ENCODE measurements at regions not wholly inside any gene's neighbourhood (a gene's known extent, or its start where the extent isn't known, plus 50 kb on each side); places are given as distances from the start of the nearest gene placed in this dataset.
A peak's percentile ranks its signal among the peaks of the same experiment; 100 is the strongest.
"Not testable (repeated sequence)": the region's sequence is repeated elsewhere in the genome, so short reads cannot be mapped to it uniquely, and the experiment has no call there.

- peak overlapping the region; percentile 80 for H3K27ac Mint-ChIP-seq
- not testable (repeated sequence) for H3K27me3 Mint-ChIP-seq; H3K9me3 Mint-ChIP-seq; ATAC-seq (ENCODE audit: low read depth); H3K36me3 Mint-ChIP-seq
- DNase-seq (ENCODE audit: low spot score in 2 of 2), result peak in 1 of 2 donors; percentile 15
- H3K4me1 Mint-ChIP-seq, result peaks cover 63% of the 10 kb centered on the region
- peak overlapping the region; percentile 50 for H3K4me3 Mint-ChIP-seq
Observed at GRCh38 chr16:21511315-21512210, 87.8 kb upstream of the METTL9 start.

DNA sequence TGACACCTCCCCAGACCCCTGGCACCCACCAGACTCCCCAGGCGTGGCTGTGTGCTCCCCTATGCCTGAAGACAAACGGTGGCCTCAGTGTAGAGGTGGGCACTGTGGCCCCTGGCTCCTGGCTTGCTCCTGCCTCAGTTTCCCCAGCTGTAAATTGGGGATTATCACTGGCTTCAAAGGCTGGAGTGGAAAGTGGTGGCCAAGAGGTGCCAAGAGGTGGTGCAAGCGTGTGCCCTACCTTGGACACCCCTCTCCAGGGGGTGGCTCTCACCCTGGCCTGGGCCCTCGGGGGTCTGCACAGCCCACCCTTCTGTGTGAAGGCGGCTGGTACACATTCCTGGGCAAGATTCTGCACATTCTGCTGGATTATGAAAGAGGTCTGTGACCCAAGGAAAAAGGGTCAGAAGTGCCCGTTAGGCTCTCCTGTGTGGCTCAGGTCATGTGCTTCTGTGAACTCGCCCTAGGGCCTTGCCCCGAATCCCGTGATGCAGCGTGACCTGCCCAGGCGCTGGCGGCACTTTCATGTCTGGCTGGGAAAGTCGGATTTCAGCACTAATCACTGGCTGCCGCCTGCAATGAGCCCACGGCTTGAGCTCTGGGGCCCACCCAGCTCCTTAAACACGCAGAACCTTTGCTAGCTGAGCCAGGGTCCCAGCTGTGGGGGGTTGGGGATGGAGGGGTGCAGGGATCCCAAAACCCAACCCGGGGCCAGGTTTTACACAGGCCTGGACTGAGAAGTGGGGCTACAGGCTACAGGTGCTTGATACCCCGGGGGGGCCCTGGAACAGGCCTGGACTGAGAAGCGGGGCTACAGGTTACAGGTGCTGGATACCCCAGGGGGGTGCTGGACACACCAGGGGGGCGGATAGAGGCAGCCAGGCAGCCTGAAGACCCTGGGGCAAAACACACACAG is 86.8 kb upstream of the METTL9 start:
- Mint-ChIP-seq H3K4me1 (peaks cover 60% of the 10 kb centered on the region), H3K4me3 (peak overlapping the region; percentile 8)
- peak in 1 of 2 donors; percentile 18 for DNase-seq (ENCODE audit: low spot score in 2 of 2)
- ATAC-seq (ENCODE audit: low read depth); H3K36me3 Mint-ChIP-seq; H3K9me3 Mint-ChIP-seq; H3K27ac Mint-ChIP-seq; H3K27me3 Mint-ChIP-seq: not testable (repeated sequence)

- H3K4me1 Mint-ChIP-seq, result peaks cover 58% of the 10 kb centered on the region
- not testable (repeated sequence) for H3K9me3 Mint-ChIP-seq; H3K36me3 Mint-ChIP-seq; H3K27me3 Mint-ChIP-seq; DNase-seq (ENCODE audit: low spot score in 2 of 2); ATAC-seq (ENCODE audit: low read depth)
- H3K27ac Mint-ChIP-seq, result peak overlapping the region; percentile 85
- peak overlapping the region; percentile 78 for H3K4me3 Mint-ChIP-seq
Observed at GRCh38 chr16:21513337-21513741, 86.0 kb upstream of the METTL9 start.

DNA sequence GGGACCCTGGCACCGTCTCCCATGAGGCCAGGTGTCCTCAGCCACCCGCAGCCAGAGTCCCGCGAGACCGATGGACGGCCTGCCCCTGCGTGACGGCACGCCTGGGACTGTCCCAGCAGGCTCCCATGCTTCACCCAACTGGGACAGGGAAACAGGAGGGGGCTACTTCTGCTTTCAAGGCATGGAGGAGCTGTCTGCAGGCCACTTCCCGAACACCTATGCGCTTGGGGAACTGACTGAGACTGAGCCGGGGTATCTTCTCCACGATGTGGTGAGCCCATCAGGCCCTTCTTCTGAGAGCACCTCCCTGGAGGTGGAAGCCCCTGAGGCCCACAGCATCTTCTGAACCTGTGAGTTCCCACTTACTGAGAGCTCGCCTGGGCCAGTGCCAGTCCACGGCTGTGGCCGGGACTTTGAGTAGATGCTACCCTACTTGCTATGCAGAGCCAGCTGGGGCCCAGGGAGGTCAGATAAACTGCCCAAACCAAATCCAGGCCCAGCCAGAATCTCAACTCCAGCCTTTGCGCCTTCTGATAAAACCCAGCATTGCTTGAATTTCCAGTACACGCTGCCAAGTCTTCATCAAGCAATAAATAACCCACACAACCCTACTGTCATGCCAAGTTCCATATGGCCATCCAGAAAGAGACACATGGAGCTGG is 85.4 kb upstream of the METTL9 start:
- not testable (repeated sequence) for H3K9me3 Mint-ChIP-seq, H3K27me3 Mint-ChIP-seq, H3K36me3 Mint-ChIP-seq
- peak in 1 of 2 donors; percentile 48 for DNase-seq (ENCODE audit: low spot score in 2 of 2)
- H3K27ac Mint-ChIP-seq, result peak overlapping the region; percentile 85
- peak; percentile 38 for ATAC-seq (ENCODE audit: low read depth)
- H3K4me3 Mint-ChIP-seq, result peak overlapping the region; percentile 78
- peaks cover 57% of the 10 kb centered on the region for H3K4me1 Mint-ChIP-seq

DNA sequence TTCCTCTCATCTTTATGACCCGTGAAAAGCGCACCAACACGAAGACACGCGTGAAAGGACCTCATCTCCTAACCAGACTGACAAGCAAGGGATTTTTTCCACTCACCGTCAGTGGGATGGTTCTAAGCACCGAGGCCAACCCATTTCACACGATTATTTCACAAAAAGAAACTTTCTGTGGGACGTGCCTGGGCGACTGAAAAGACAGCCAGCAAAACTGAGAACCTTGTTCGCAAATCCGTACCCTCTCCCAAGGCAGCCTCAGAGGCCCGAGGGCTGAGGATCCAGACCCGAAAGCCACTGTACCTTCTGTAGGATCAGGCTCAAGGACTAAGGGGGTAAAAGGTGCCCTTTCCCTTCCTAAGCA is 84.9 kb upstream of the METTL9 start:
- not testable (repeated sequence) for DNase-seq (ENCODE audit: low spot score in 2 of 2); ATAC-seq (ENCODE audit: low read depth); H3K9me3 Mint-ChIP-seq; H3K27me3 Mint-ChIP-seq; H3K36me3 Mint-ChIP-seq
- Mint-ChIP-seq H3K27ac (peak overlapping the region; percentile 85), H3K4me1 (peaks cover 56% of the 10 kb centered on the region), H3K4me3 (peak overlapping the region; percentile 78)

- DNase-seq (ENCODE audit: low spot score in 2 of 2); H3K36me3 Mint-ChIP-seq; H3K9me3 Mint-ChIP-seq; ATAC-seq (ENCODE audit: low read depth); H3K27me3 Mint-ChIP-seq: not testable (repeated sequence)
- H3K27ac Mint-ChIP-seq, result peak overlapping the region; percentile 48
- H3K4me3 Mint-ChIP-seq, result peak overlapping the region; percentile 64
- peaks cover 41% of the 10 kb centered on the region for H3K4me1 Mint-ChIP-seq
Observed at GRCh38 chr16:21516705-21517040, 82.7 kb upstream of the METTL9 start.

DNA sequence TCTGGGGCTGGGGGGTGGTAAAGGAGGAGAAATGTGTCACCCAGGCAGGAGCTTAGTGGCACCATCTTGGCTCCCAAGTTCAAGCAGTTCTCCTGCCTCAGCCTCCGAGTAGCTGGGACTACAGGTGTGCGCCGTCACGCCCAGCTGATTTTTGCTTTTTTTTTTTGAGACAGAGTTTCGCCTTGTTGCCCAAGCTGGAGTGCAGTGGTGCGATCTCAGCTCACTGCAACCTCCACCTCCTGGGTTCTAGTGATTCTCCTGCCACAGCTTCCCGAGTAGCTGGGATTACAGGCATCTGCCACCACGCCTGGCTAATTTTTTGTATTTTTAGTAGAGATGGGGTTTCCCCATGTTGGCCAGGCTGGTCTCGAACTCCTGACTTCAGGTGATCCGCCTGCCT is 82.1 kb upstream of the METTL9 start:
- peak overlapping the region; percentile 98 for H3K27ac Mint-ChIP-seq
- not testable (repeated sequence) for H3K27me3 Mint-ChIP-seq, H3K36me3 Mint-ChIP-seq, H3K9me3 Mint-ChIP-seq
- H3K4me1 Mint-ChIP-seq, result peaks cover 38% of the 10 kb centered on the region
- ATAC-seq (ENCODE audit: low read depth), result peak; percentile 24
- DNase-seq (ENCODE audit: low spot score in 2 of 2), result peak; percentile 67 to 70
- H3K4me3 Mint-ChIP-seq, result peak overlapping the region; percentile 80

DNA sequence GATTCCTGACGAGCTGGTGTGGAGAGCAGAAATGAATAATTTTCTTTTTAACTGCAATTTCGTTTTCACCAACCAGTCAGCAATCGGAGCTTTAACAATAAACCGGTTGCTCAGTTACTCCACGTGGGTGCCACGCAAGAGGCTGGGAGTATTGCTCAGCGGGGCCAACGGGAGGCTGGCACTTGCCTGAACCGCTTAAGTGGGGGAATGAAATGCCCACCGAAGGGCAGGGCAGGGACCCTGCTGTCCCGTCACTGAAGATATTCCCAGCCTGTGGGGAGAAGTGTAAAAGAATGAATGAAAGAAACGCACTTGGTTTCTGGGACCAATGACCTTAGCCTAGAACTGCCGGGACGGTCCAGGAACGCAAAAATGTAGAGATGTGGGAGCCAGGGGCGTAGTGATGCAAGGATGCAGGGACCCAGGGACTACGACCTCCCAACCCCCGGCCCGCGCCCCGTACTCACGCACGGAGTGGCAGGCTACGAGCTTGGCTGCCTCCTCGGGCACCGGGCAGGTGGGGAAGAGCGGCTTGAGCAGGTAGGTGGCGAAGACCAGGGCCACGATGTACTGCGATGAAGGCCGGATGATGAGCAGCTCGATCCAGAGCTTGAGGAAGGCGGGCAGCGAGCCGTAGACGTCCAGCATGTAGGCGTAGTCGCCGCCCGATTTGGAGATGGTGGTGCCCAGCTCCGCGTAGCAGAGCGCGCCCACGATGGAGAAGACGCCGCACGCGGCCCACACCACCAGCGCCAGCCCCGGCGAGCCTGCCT is 79.8 kb upstream of the METTL9 start:
- Mint-ChIP-seq H3K27ac (peak overlapping the region; percentile 98), H3K4me1 (peaks cover 23% of the 10 kb centered on the region), H3K4me3 (peak overlapping the region; percentile 94)
- not testable (repeated sequence) for H3K27me3 Mint-ChIP-seq; DNase-seq (ENCODE audit: low spot score in 2 of 2); H3K36me3 Mint-ChIP-seq; H3K9me3 Mint-ChIP-seq
- ATAC-seq (ENCODE audit: low read depth), result peak; percentile 2

GRCh38 chr16:21520134-21521047 is 79.0 kb upstream of the METTL9 start:
- ATAC-seq (ENCODE audit: low read depth), result peak; percentile 76

GRCh38 chr16:21521048-21521389 is 78.4 kb upstream of the METTL9 start:
- not testable (repeated sequence) for H3K27ac Mint-ChIP-seq; H3K9me3 Mint-ChIP-seq; H3K4me3 Mint-ChIP-seq; DNase-seq (ENCODE audit: low spot score in 2 of 2); ATAC-seq (ENCODE audit: low read depth); H3K36me3 Mint-ChIP-seq; H3K27me3 Mint-ChIP-seq
- peaks cover 16% of the 10 kb centered on the region for H3K4me1 Mint-ChIP-seq

More at GRCh38 chr16:21520134-21521047, 79.0 kb upstream of the METTL9 start:
- peak; percentile 100 for DNase-seq (ENCODE audit: low spot score in 2 of 2)
- not testable (repeated sequence) for H3K36me3 Mint-ChIP-seq, H3K27me3 Mint-ChIP-seq, H3K9me3 Mint-ChIP-seq
- Mint-ChIP-seq H3K27ac (peak overlapping the region; percentile 98), H3K4me1 (peaks cover 20% of the 10 kb centered on the region), H3K4me3 (peak overlapping the region; percentile 94)

DNA sequence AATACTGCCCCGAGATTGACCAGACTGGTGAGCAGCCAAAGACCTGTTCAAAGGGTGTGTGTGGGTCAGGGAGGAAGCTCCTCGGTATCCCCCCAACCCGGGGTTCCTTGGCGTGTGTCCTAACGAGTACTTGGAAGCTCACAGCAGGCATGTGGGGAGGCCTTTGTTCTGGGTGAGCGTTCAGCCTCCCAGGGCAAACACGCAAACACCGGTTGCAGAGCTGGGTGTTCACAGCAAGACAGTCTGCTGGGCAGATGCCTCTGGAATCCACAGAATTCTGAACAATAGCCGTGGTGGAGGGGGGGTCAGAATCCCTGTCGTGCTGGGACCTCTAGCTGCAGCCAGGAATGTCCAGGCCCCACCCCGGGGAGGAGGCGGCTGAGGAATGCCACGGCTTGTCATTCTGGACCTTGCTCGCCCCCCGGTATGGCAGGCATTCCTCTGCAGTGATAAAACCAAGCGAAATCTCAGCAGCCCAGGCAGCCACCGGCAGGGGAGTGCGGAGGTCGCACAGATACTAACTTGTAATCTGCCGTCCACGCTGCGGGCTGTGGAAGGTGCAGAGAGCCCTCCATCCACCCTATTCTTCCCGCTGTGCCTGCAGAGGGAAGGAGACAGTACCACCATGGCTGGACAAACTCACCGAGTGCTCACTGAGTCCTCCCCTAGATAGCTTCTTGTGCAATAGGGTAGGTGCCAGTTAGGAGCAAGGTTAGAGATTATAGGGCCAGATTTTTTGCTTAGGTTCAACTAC is 77.8 kb upstream of the METTL9 start:
- DNase-seq (ENCODE audit: low spot score in 2 of 2); ATAC-seq (ENCODE audit: low read depth); H3K36me3 Mint-ChIP-seq; H3K27me3 Mint-ChIP-seq; H3K9me3 Mint-ChIP-seq: not testable (repeated sequence)
- Mint-ChIP-seq H3K4me1 (peaks cover 15% of the 10 kb centered on the region), H3K4me3 (peak overlapping the region; percentile 14), H3K27ac (peak overlapping the region; percentile 24)

- peaks cover 15% of the 10 kb centered on the region for H3K4me1 Mint-ChIP-seq
- H3K27ac Mint-ChIP-seq, result not testable (repeated sequence)
Observed at GRCh38 chr16:21522846-21523245, 76.5 kb upstream of the METTL9 start.

More at GRCh38 chr16:21522846-21523245, 76.5 kb upstream of the METTL9 start:
- not testable (repeated sequence) for DNase-seq (ENCODE audit: low spot score in 2 of 2); H3K27me3 Mint-ChIP-seq; H3K36me3 Mint-ChIP-seq; ATAC-seq (ENCODE audit: low read depth); H3K4me3 Mint-ChIP-seq; H3K9me3 Mint-ChIP-seq

Measured in memory B cell (primary cell).